ENCODE measurements at regions not wholly inside any gene's neighbourhood (a gene's known extent, or its start where the extent isn't known, plus 50 kb on each side); places are given as distances from the start of the nearest gene placed in this dataset.

GRCh38 chr12:19893514-19893913 lies 454.2 kb downstream of the AEBP2 start:
- TF ChIP-seq, protein P1, sequence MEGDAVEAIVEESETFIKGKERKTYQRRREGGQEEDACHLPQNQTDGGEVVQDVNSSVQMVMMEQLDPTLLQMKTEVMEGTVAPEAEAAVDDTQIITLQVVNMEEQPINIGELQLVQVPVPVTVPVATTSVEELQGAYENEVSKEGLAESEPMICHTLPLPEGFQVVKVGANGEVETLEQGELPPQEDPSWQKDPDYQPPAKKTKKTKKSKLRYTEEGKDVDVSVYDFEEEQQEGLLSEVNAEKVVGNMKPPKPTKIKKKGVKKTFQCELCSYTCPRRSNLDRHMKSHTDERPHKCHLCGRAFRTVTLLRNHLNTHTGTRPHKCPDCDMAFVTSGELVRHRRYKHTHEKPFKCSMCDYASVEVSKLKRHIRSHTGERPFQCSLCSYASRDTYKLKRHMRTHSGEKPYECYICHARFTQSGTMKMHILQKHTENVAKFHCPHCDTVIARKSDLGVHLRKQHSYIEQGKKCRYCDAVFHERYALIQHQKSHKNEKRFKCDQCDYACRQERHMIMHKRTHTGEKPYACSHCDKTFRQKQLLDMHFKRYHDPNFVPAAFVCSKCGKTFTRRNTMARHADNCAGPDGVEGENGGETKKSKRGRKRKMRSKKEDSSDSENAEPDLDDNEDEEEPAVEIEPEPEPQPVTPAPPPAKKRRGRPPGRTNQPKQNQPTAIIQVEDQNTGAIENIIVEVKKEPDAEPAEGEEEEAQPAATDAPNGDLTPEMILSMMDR (IDR thresholded peaks at IDR 0.05), result peak in 2 of 6 experiments; percentile 23 to 32
- TF ChIP-seq POLR2A (IDR thresholded peaks at IDR 0.05), result no peak

Data from Peyer's patch (tissue), 4 donors.